Prostate gland (tissue), 2 donors: ENCODE measurements at regions not wholly inside any gene's neighbourhood (a gene's known extent, or its start where the extent isn't known, plus 50 kb on each side); places are given as distances from the start of the nearest gene placed in this dataset.

ENCODE experiments used
- DNase-seq: peaks from one replicate; pipeline ENCODE4 v3.0.0-alpha.2; 2019; ENCODE audit warnings: low spot score
- H3K27ac ChIP-seq, 2 donors: fragments of 200-600 bp; sonication (generic); 2 replicates each; pipeline ENCODE4 v1.5.1; 2017 to 2019
- H3K27me3 ChIP-seq: fragments of 200-600 bp; sonication (generic); replicated peaks from 2 replicates; pipeline ENCODE4 v1.5.1; 2019; ENCODE audit not compliant: insufficient read depth
- H3K36me3 ChIP-seq, 2 donors: fragments of 200-600 bp; sonication (generic); 1 replicate in 1 of 2; 2 replicates in 1 of 2; pipeline versions ENCODE4 v1.5.1 to v1.8.1; 2017 to 2019
- H3K4me1 ChIP-seq: fragments of 200-600 bp; sonication (generic); replicated peaks from 2 replicates; pipeline ENCODE4 v1.5.1; 2019
- H3K4me3 ChIP-seq, 2 donors: fragments of 200-600 bp; sonication (generic); 2 replicates each; pipeline ENCODE4 v1.5.1; 2017 to 2019
- H3K9me3 ChIP-seq: fragments of 200-600 bp; sonication (generic); 2 replicates; pipeline ENCODE4 v1.5.1; 2017
- CTCF ChIP-seq, 4 experiments: fragments of 200-600 bp in 2 of 4; fragments of 450-650 bp in 2 of 4; sonication (generic) in 2 of 4; IDR thresholded peaks; 1 replicate in 3 of 4; 2 replicates in 1 of 4; pipeline ENCODE4 v1.5.1; 2016 to 2019; ENCODE audit warnings: antibody characterized with exemption in 4 of 4, mild to moderate bottlenecking in 2 of 4, moderate library complexity in 2 of 4
- POLR2A ChIP-seq: fragments of 450-650 bp; IDR thresholded peaks from one replicate; pipeline ENCODE4 v1.6.1; 2016; ENCODE audit warnings: antibody characterized with exemption, mild to moderate bottlenecking
- POLR2AphosphoS5 ChIP-seq: sonication (generic); formaldehyde crosslinking; IDR thresholded peaks from one replicate; pipeline ENCODE4 v1.6.1; 2017; ENCODE audit warnings: antibody characterized with exemption
- WGBS: methylation state at CpG from one replicate; pipeline ENCODE4 v1.1.5; 2018; 5-methylcytosine and 5-hydroxymethylcytosine counted together
- intact Hi-C: fragments of 100-400 bp; cut with DNase I; formaldehyde crosslinking; loops from one replicate; pipeline ENCODE4 v1.14.2; 2022

- Histone ChIP-seq H3K9me3 (no peaks in the 10 kb centered on the region), H3K4me3 (no peak overlapping the region), H3K36me3 (no peaks in the 10 kb centered on the region), H3K27ac (no peak overlapping the region), H3K4me1 (no peaks in the 10 kb centered on the region), H3K27me3 (no peaks in the 10 kb centered on the region)
- intact Hi-C loops = no loop called here
- DNase-seq = no peak
- TF ChIP-seq CTCF (IDR thresholded peaks at IDR 0.05) (no peak), POLR2AphosphoS5 (no peak), POLR2A (no peak)
- 77% methylated on average over 4 of the region's 4 CpGs for WGBS
Measured at GRCh38 chr11:44498089-44498871, 67.2 kb upstream of the CD82 start.

- intact Hi-C loops = no loop called here
- H3K9me3 ChIP-seq = no peaks in the 10 kb centered on the region
- no peaks in the 10 kb centered on the region for H3K27me3 ChIP-seq
- no peak overlapping the region for H3K27ac ChIP-seq
- no peaks in the 10 kb centered on the region for H3K4me1 ChIP-seq
- TF ChIP-seq CTCF (IDR thresholded peaks at IDR 0.05) = no peak
- no peak for TF ChIP-seq POLR2A
- TF ChIP-seq POLR2AphosphoS5 = no peak
- 78% methylated on average over 6 of the region's 6 CpGs for WGBS
- H3K36me3 ChIP-seq = no peaks in the 10 kb centered on the region
- no peak overlapping the region for H3K4me3 ChIP-seq
- DNase-seq = no peak
Measured at GRCh38 chr11:44502506-44502905, 63.0 kb upstream of the CD82 start.

- Histone ChIP-seq H3K9me3 (no peaks in the 10 kb centered on the region), H3K4me3 (no peak overlapping the region), H3K27me3 (no peaks in the 10 kb centered on the region), H3K4me1 (no peaks in the 10 kb centered on the region), H3K27ac (no peak overlapping the region), H3K36me3 (no peaks in the 10 kb centered on the region)
- 75% methylated on average over 5 of the region's 5 CpGs for WGBS
- DNase-seq = no peak
- TF ChIP-seq POLR2AphosphoS5 (no peak), CTCF (IDR thresholded peaks at IDR 0.05) (no peak), POLR2A (no peak)
- intact Hi-C loops = no loop called here
Measured at GRCh38 chr11:44505581-44506054, 59.8 kb upstream of the CD82 start.

GRCh38 chr11:44506375-44507016, 59.0 kb upstream of the CD82 start:
- 36% methylated on average over 7 of the region's 7 CpGs for WGBS
- Histone ChIP-seq H3K4me3 (no peak overlapping the region), H3K4me1 (no peaks in the 10 kb centered on the region), H3K27me3 (no peaks in the 10 kb centered on the region), H3K36me3 (no peaks in the 10 kb centered on the region), H3K27ac (no peak overlapping the region), H3K9me3 (no peaks in the 10 kb centered on the region)
- intact Hi-C loops = no loop called here
- DNase-seq = no peak
- TF ChIP-seq CTCF (IDR thresholded peaks at IDR 0.05) (no peak), POLR2A (no peak), POLR2AphosphoS5 (no peak)
